ENCODE measurements at regions not wholly inside any gene's neighbourhood (a gene's known extent, or its start where the extent isn't known, plus 50 kb on each side); places are given as distances from the start of the nearest gene placed in this dataset.

GRCh38 chr1:4506591-4506990 lies 147.8 kb upstream of the AJAP1 start:
- Histone ChIP-seq H3K4me1 (no peaks in the 10 kb centered on the region), H3K36me3 (no peaks in the 10 kb centered on the region), H3K27ac (no peak overlapping the region), H3K4me3 (no peak overlapping the region), H3K27me3 (peaks cover 33% of the 10 kb centered on the region), H3K9me3 (replicated peaks) (no peaks in the 10 kb centered on the region)
- DNase-seq, result no peak

GRCh38 chr1:4509206-4509605 lies 145.2 kb upstream of the AJAP1 start:
- DNase-seq, result no peak
- Histone ChIP-seq H3K27ac (no peak overlapping the region), H3K36me3 (no peaks in the 10 kb centered on the region), H3K9me3 (replicated peaks) (no peaks in the 10 kb centered on the region), H3K4me1 (no peaks in the 10 kb centered on the region), H3K4me3 (no peak overlapping the region), H3K27me3 (peaks cover 42% of the 10 kb centered on the region)

GRCh38 chr1:4510276-4510691 lies 144.1 kb upstream of the AJAP1 start:
- no peak overlapping the region for H3K4me3 ChIP-seq
- no peaks in the 10 kb centered on the region for H3K4me1 ChIP-seq
- H3K9me3 ChIP-seq (replicated peaks), result no peaks in the 10 kb centered on the region
- DNase-seq, result no peak
- H3K27ac ChIP-seq, result no peak overlapping the region
- peaks cover 36% of the 10 kb centered on the region for H3K27me3 ChIP-seq
- H3K36me3 ChIP-seq, result no peaks in the 10 kb centered on the region

- H3K9me3 ChIP-seq (replicated peaks), result no peaks in the 10 kb centered on the region
- H3K4me1 ChIP-seq, result no peaks in the 10 kb centered on the region
- H3K27me3 ChIP-seq, result peaks cover 44% of the 10 kb centered on the region
- no peaks in the 10 kb centered on the region for H3K36me3 ChIP-seq
- DNase-seq, result no peak
- no peak overlapping the region for H3K4me3 ChIP-seq
- H3K27ac ChIP-seq, result no peak overlapping the region
Measured at GRCh38 chr1:4511374-4511773, 143.0 kb upstream of the AJAP1 start.

- Histone ChIP-seq H3K27me3 (peaks cover 44% of the 10 kb centered on the region), H3K4me1 (no peaks in the 10 kb centered on the region), H3K27ac (no peak overlapping the region), H3K4me3 (no peak overlapping the region), H3K36me3 (no peaks in the 10 kb centered on the region), H3K9me3 (replicated peaks) (no peaks in the 10 kb centered on the region)
- DNase-seq, result peak in 1 of 2 experiments; percentile 6
Measured at GRCh38 chr1:4512636-4513035, 141.8 kb upstream of the AJAP1 start.

- H3K36me3 ChIP-seq, result no peaks in the 10 kb centered on the region
- peaks cover 41% of the 10 kb centered on the region for H3K27me3 ChIP-seq
- no peak overlapping the region for H3K4me3 ChIP-seq
- no peak overlapping the region for H3K27ac ChIP-seq
- no peak for DNase-seq
- H3K9me3 ChIP-seq (replicated peaks), result no peaks in the 10 kb centered on the region
- H3K4me1 ChIP-seq, result no peaks in the 10 kb centered on the region
Measured at GRCh38 chr1:4513685-4514084, 140.7 kb upstream of the AJAP1 start.

- Histone ChIP-seq H3K9me3 (replicated peaks) (no peaks in the 10 kb centered on the region), H3K36me3 (no peaks in the 10 kb centered on the region)
Measured at GRCh38 chr1:4515727-4516289, 138.6 kb upstream of the AJAP1 start.

GRCh38 chr1:4516596-4516995 lies 137.8 kb upstream of the AJAP1 start:
- no peak overlapping the region for H3K27ac ChIP-seq
- no peak overlapping the region for H3K4me3 ChIP-seq
- H3K27me3 ChIP-seq, result peaks cover 33% of the 10 kb centered on the region
- no peaks in the 10 kb centered on the region for H3K36me3 ChIP-seq
- DNase-seq, result no peak
- H3K4me1 ChIP-seq, result no peaks in the 10 kb centered on the region
- no peaks in the 10 kb centered on the region for H3K9me3 ChIP-seq (replicated peaks)

More at GRCh38 chr1:4515727-4516289, 138.6 kb upstream of the AJAP1 start:
- no peak for DNase-seq
- H3K27ac ChIP-seq, result no peak overlapping the region
- H3K4me3 ChIP-seq, result no peak overlapping the region
- H3K27me3 ChIP-seq, result peaks cover 33% of the 10 kb centered on the region
- no peaks in the 10 kb centered on the region for H3K4me1 ChIP-seq

- Histone ChIP-seq H3K4me1 (no peaks in the 10 kb centered on the region), H3K27ac (no peak overlapping the region), H3K27me3 (peaks cover 29% of the 10 kb centered on the region), H3K9me3 (replicated peaks) (no peaks in the 10 kb centered on the region), H3K4me3 (no peak overlapping the region), H3K36me3 (no peaks in the 10 kb centered on the region)
- DNase-seq, result no peak
Measured at GRCh38 chr1:4517186-4517954, 137.0 kb upstream of the AJAP1 start.

- Histone ChIP-seq H3K27me3 (peaks cover 22% of the 10 kb centered on the region), H3K4me1 (no peaks in the 10 kb centered on the region), H3K36me3 (no peaks in the 10 kb centered on the region), H3K27ac (no peak overlapping the region), H3K9me3 (replicated peaks) (0 out of 2 replicates have a peak, but pooled peaks cover 3% of the 10 kb centered on the region), H3K4me3 (no peak overlapping the region)
- DNase-seq, result no peak
Measured at GRCh38 chr1:4518621-4519020, 135.8 kb upstream of the AJAP1 start.

GRCh38 chr1:4519954-4520353 lies 134.5 kb upstream of the AJAP1 start:
- Histone ChIP-seq H3K27ac (no peak overlapping the region), H3K9me3 (replicated peaks) (0 out of 2 replicates have a peak, but pooled peaks cover 3% of the 10 kb centered on the region), H3K4me3 (no peak overlapping the region), H3K27me3 (peaks cover 19% of the 10 kb centered on the region), H3K36me3 (no peaks in the 10 kb centered on the region), H3K4me1 (no peaks in the 10 kb centered on the region)
- DNase-seq, result no peak

GRCh38 chr1:4523551-4523950 lies 130.9 kb upstream of the AJAP1 start:
- no peak overlapping the region for H3K4me3 ChIP-seq
- H3K9me3 ChIP-seq (replicated peaks), result 0 out of 2 replicates have a peak, but pooled peaks cover 3% of the 10 kb centered on the region
- no peaks in the 10 kb centered on the region for H3K4me1 ChIP-seq
- H3K36me3 ChIP-seq, result no peaks in the 10 kb centered on the region
- H3K27ac ChIP-seq, result no peak overlapping the region
- peaks cover 27% of the 10 kb centered on the region for H3K27me3 ChIP-seq
- no peak for DNase-seq

GRCh38 chr1:4526747-4527146 lies 127.7 kb upstream of the AJAP1 start:
- H3K27ac ChIP-seq, result no peak overlapping the region
- H3K4me3 ChIP-seq, result no peak overlapping the region
- H3K36me3 ChIP-seq, result no peaks in the 10 kb centered on the region
- H3K27me3 ChIP-seq, result peaks cover 30% of the 10 kb centered on the region
- H3K4me1 ChIP-seq, result no peaks in the 10 kb centered on the region
- DNase-seq, result no peak
- 0 out of 2 replicates have a peak, but pooled peaks cover 3% of the 10 kb centered on the region for H3K9me3 ChIP-seq (replicated peaks)

- H3K36me3 ChIP-seq, result no peaks in the 10 kb centered on the region
- H3K27me3 ChIP-seq, result peaks cover 30% of the 10 kb centered on the region
- no peak for DNase-seq
- no peak overlapping the region for H3K4me3 ChIP-seq
- no peak overlapping the region for H3K27ac ChIP-seq
- no peaks in the 10 kb centered on the region for H3K4me1 ChIP-seq
- H3K9me3 ChIP-seq (replicated peaks), result 0 out of 2 replicates have a peak, but pooled peaks cover 3% of the 10 kb centered on the region
Measured at GRCh38 chr1:4527819-4528218, 126.6 kb upstream of the AJAP1 start.

- no peaks in the 10 kb centered on the region for H3K4me1 ChIP-seq
- H3K9me3 ChIP-seq (replicated peaks), result no peaks in the 10 kb centered on the region
- H3K27me3 ChIP-seq, result peaks cover 26% of the 10 kb centered on the region
- H3K36me3 ChIP-seq, result no peaks in the 10 kb centered on the region
- no peak overlapping the region for H3K4me3 ChIP-seq
- DNase-seq, result no peak
- H3K27ac ChIP-seq, result no peak overlapping the region
Measured at GRCh38 chr1:4528590-4528989, 125.8 kb upstream of the AJAP1 start.

All from SJCRH30 (cell line).